HepG2 (cell line): ENCODE measurements at regions not wholly inside any gene's neighbourhood (a gene's known extent, or its start where the extent isn't known, plus 50 kb on each side); places are given as distances from the start of the nearest gene placed in this dataset.

Experiments
- RXRA ChIP-seq: sonication (generic); formaldehyde crosslinking; IDR thresholded peaks from 2 replicates; pipeline ENCODE4 v1.5.1; 2020; ENCODE audit warnings: missing genetic modification reagents
- TAF15 ChIP-seq: fragments of 200-400 bp; formaldehyde crosslinking; IDR thresholded peaks from one replicate; pipeline ENCODE4 v1.6.1; 2018; ENCODE audit warnings: mild to moderate bottlenecking, low read depth, low read length; ENCODE audit not compliant: poor library complexity, severe bottlenecking
- TCF7 ChIP-seq: sonication (generic); IDR thresholded peaks from 2 replicates; pipeline ENCODE4 v1.6.1; 2016; ENCODE audit warnings: antibody characterized with exemption, low read depth
- THAP8 ChIP-seq: sonication (generic); formaldehyde crosslinking; IDR thresholded peaks from 2 replicates; pipeline ENCODE4 v1.5.1; 2020; ENCODE audit warnings: missing genetic modification reagents, mild to moderate bottlenecking, borderline replicate concordance

GRCh38 chr12:111221062-111222026 lies 147.6 kb downstream of the PHETA1 start:
- TF ChIP-seq TAF15 (no peak), RXRA (CRISPR knock-in tag) (no peak), TCF7 (no peak), THAP8 (CRISPR knock-in tag) (no peak)
